NCI-H146 treated with DMSO at 0.1 percent for 48 hours (cell line): ENCODE measurements at regions not wholly inside any gene's neighbourhood (a gene's known extent, or its start where the extent isn't known, plus 50 kb on each side); places are given as distances from the start of the nearest gene placed in this dataset.
"Not testable (repeated sequence)": the region's sequence is repeated elsewhere in the genome, so short reads cannot be mapped to it uniquely, and the experiment has no call there.

Experiments used
- DNase-seq: peaks from one replicate; lab custom pipeline; 2025; ENCODE audit not compliant: unreplicated experiment; lab: John Stamatoyannopoulos, UW

- no peak for DNase-seq
Measured at GRCh38 chr6:114844359-114844758, 501.5 kb upstream of the HS3ST5 start.

- no peak for DNase-seq
Measured at GRCh38 chr6:114839019-114839418, 496.2 kb upstream of the HS3ST5 start.

- DNase-seq, result no peak
Measured at GRCh38 chr6:114833211-114833610, 490.4 kb upstream of the HS3ST5 start.

GRCh38 chr6:114830515-114830914 is 487.7 kb upstream of the HS3ST5 start:
- no peak for DNase-seq

- DNase-seq, result no peak
Measured at GRCh38 chr6:114827135-114827534, 484.3 kb upstream of the HS3ST5 start.

- no peak for DNase-seq
Measured at GRCh38 chr6:114824409-114824808, 481.6 kb upstream of the HS3ST5 start.

GRCh38 chr6:114816678-114817077 is 473.9 kb upstream of the HS3ST5 start:
- DNase-seq, result no peak

- DNase-seq, result no peak
Measured at GRCh38 chr6:114810468-114810867, 467.6 kb upstream of the HS3ST5 start.

- DNase-seq, result not testable (repeated sequence)
Measured at GRCh38 chr6:114805426-114805825, 462.6 kb upstream of the HS3ST5 start.

GRCh38 chr6:114796576-114796975 is 453.8 kb upstream of the HS3ST5 start:
- no peak for DNase-seq

GRCh38 chr6:114793428-114793827 is 450.6 kb upstream of the HS3ST5 start:
- DNase-seq, result no peak

GRCh38 chr6:114785235-114786127 is 442.7 kb upstream of the HS3ST5 start:
- no peak for DNase-seq

- no peak for DNase-seq
Measured at GRCh38 chr6:114783783-114784182, 441.0 kb upstream of the HS3ST5 start.

GRCh38 chr6:114783083-114783482 is 440.3 kb upstream of the HS3ST5 start:
- DNase-seq, result no peak

GRCh38 chr6:114764866-114765265 is 422.0 kb upstream of the HS3ST5 start:
- no peak for DNase-seq

GRCh38 chr6:114762145-114762544 is 419.3 kb upstream of the HS3ST5 start:
- DNase-seq, result no peak

- peak; percentile 15 for DNase-seq
Measured at GRCh38 chr6:114747995-114748625, 405.3 kb upstream of the HS3ST5 start.

- DNase-seq, result no peak
Measured at GRCh38 chr6:114740547-114740946, 397.7 kb upstream of the HS3ST5 start.

GRCh38 chr6:114739656-114740055 is 396.8 kb upstream of the HS3ST5 start:
- no peak for DNase-seq

- no peak for DNase-seq
Measured at GRCh38 chr6:114735025-114735735, 392.4 kb upstream of the HS3ST5 start.

- no peak for DNase-seq
Measured at GRCh38 chr6:114733596-114733995, 390.8 kb upstream of the HS3ST5 start.
